GM21526 (cell line): ENCODE measurements at regions not wholly inside any gene's neighbourhood (a gene's known extent, or its start where the extent isn't known, plus 50 kb on each side); places are given as distances from the start of the nearest gene placed in this dataset.

ENCODE experiments used
- ATAC-seq: cut with Tn5 transposase; IDR thresholded peaks from one replicate; pipeline ENCODE4 v1.9.1; 2021; ENCODE audit warnings: moderate library complexity; ENCODE audit not compliant: unreplicated experiment, low FRiP score

GRCh38 chr14:105836730-105837129 lies 310.3 kb downstream of the TMEM121 start:
- ATAC-seq = no peak

GRCh38 chr14:105837349-105838063 lies 311.1 kb downstream of the TMEM121 start:
- ATAC-seq = no peak

GRCh38 chr14:105838107-105838506 lies 311.7 kb downstream of the TMEM121 start:
- ATAC-seq = no peak

- ATAC-seq = no peak
Observed at GRCh38 chr14:105838591-105839424, 312.4 kb downstream of the TMEM121 start.

GRCh38 chr14:105839425-105840265 lies 313.3 kb downstream of the TMEM121 start:
- no peak for ATAC-seq

- ATAC-seq = no peak
Observed at GRCh38 chr14:105840266-105841021, 314.1 kb downstream of the TMEM121 start.

- ATAC-seq = no peak
Observed at GRCh38 chr14:105841022-105842009, 314.9 kb downstream of the TMEM121 start.

- ATAC-seq = no peak
Observed at GRCh38 chr14:105842105-105842504, 315.7 kb downstream of the TMEM121 start.

- ATAC-seq = no peak
Observed at GRCh38 chr14:105843444-105844046, 317.2 kb downstream of the TMEM121 start.

GRCh38 chr14:105844047-105844630 lies 317.8 kb downstream of the TMEM121 start:
- no peak for ATAC-seq

GRCh38 chr14:105844810-105845724 lies 318.7 kb downstream of the TMEM121 start:
- ATAC-seq = no peak

GRCh38 chr14:105845725-105846309 lies 319.4 kb downstream of the TMEM121 start:
- ATAC-seq = no peak

GRCh38 chr14:105846312-105846711 lies 319.9 kb downstream of the TMEM121 start:
- no peak for ATAC-seq

GRCh38 chr14:105847400-105847799 lies 321.0 kb downstream of the TMEM121 start:
- no peak for ATAC-seq

GRCh38 chr14:105848570-105848969 lies 322.2 kb downstream of the TMEM121 start:
- no peak for ATAC-seq

GRCh38 chr14:105849933-105850626 lies 323.7 kb downstream of the TMEM121 start:
- no peak for ATAC-seq
